H1 (cell line): ENCODE measurements at regions not wholly inside any gene's neighbourhood (a gene's known extent, or its start where the extent isn't known, plus 50 kb on each side); places are given as distances from the start of the nearest gene placed in this dataset.
"Not testable (repeated sequence)": the region's sequence is repeated elsewhere in the genome, so short reads cannot be mapped to it uniquely, and the experiment has no call there.

Experiments
- CTCF ChIA-PET: fragments of 300-600 bp; sonication (Branson Sonifier 250); formaldehyde crosslinking; loops from one replicate; lab custom pipeline; 2021; ENCODE audit not compliant: partially characterized antibody; lab: Charles Lee
- POLR2A ChIA-PET: fragments of 300-600 bp; sonication (Branson Sonifier 250); formaldehyde crosslinking; loops from one replicate; lab custom pipeline; 2021; ENCODE audit warnings: inconsistent platforms; ENCODE audit not compliant: partially characterized antibody; lab: Charles Lee
- DNase-seq, 2 experiments: peaks; one replicate each; pipeline versions ENCODE4 v3.0.0 to v3.0.0-alpha.2; 2010 to 2022; ENCODE audit warnings: low spot score in 2 of 2, low read depth in 1 of 2, mixed read lengths in 1 of 2
- FAIRE-seq: peaks from 2 replicates; lab custom pipeline; 2011; peaks lifted over from hg19 to GRCh38; lab: Jason Lieb, UNC
- H2AFZ ChIP-seq: 2 replicates; pipeline ENCODE4 v1.8.1; 2012; ENCODE audit warnings: low read length, inconsistent platforms
- H2AK5ac ChIP-seq: 2 replicates; pipeline ENCODE4 v1.6.1; 2013; ENCODE audit warnings: low read depth, low read length
- H2BK120ac ChIP-seq: replicated peaks from 2 replicates; pipeline ENCODE3; 2013; ENCODE audit warnings: low read depth, low read length, inconsistent platforms
- H2BK12ac ChIP-seq: 2 replicates; pipeline ENCODE4 v1.6.1; 2013; ENCODE audit warnings: low read depth, low read length
- H2BK15ac ChIP-seq: 2 replicates; pipeline ENCODE4 v1.6.1; 2013; ENCODE audit warnings: low read length
- H2BK20ac ChIP-seq: 2 replicates; pipeline ENCODE4 v1.6.1; 2013; ENCODE audit warnings: low read length
- H2BK5ac ChIP-seq: 2 replicates; pipeline ENCODE4 v1.6.1; 2013; ENCODE audit warnings: low read depth, low read length
- H3K14ac ChIP-seq: 2 replicates; pipeline ENCODE4 v1.6.1; 2013; ENCODE audit warnings: inconsistent platforms; ENCODE audit not compliant: insufficient read length
- H3K18ac ChIP-seq: 2 replicates; pipeline ENCODE4 v1.6.1; 2013; ENCODE audit warnings: low read length; ENCODE audit errors: extremely low read depth
- H3K23ac ChIP-seq: 2 replicates; pipeline ENCODE4 v1.6.1; 2013; ENCODE audit warnings: inconsistent platforms; ENCODE audit not compliant: insufficient read length
- H3K23me2 ChIP-seq: 2 replicates; pipeline ENCODE4 v1.6.1; 2013; ENCODE audit warnings: low read depth, low read length
- H3K27ac ChIP-seq: 2 replicates; pipeline ENCODE4 v1.6.1; 2011; ENCODE audit warnings: low read depth, low read length, inconsistent platforms
- H3K27me3 ChIP-seq, 4 experiments: replicated peaks in 1 of 4; 1 replicate in 1 of 4; 2 replicates in 3 of 4; pipeline versions ENCODE4 v1.6.1 to v1.8.1; 2011 to 2013; ENCODE audit warnings: low read length in 3 of 4, mild to moderate bottlenecking in 3 of 4, inconsistent platforms in 2 of 4, mixed read lengths in 2 of 4, moderate library complexity in 1 of 4; ENCODE audit not compliant: control insufficient read depth in 3 of 4, insufficient read depth in 3 of 4; ENCODE audit errors: extremely low read depth in 1 of 4
- H3K36me3 ChIP-seq, 4 experiments: 2 replicates each; pipeline versions ENCODE4 v1.6.1 to v1.8.1; 2011 to 2013; ENCODE audit warnings: mild to moderate bottlenecking in 4 of 4, low read length in 3 of 4, moderate library complexity in 2 of 4, control low read depth in 1 of 4, inconsistent platforms in 1 of 4; ENCODE audit not compliant: insufficient read depth in 4 of 4, control insufficient read depth in 2 of 4
- H3K4ac ChIP-seq: replicated peaks from 2 replicates; pipeline ENCODE3; 2013; ENCODE audit warnings: low read length, low read depth, mixed read lengths, inconsistent platforms; ENCODE audit not compliant: insufficient read length
- H3K4me1 ChIP-seq, 4 experiments: replicated peaks in 1 of 4; 1 replicate in 1 of 4; 2 replicates in 3 of 4; pipeline versions ENCODE4 v1.6.1 to v1.8.1; 2011 to 2013; ENCODE audit warnings: low read length in 3 of 4, inconsistent platforms in 2 of 4, mixed read lengths in 1 of 4; ENCODE audit not compliant: insufficient read depth in 4 of 4, control insufficient read depth in 3 of 4
- H3K4me2 ChIP-seq, 2 experiments: 2 replicates each; pipeline versions ENCODE4 v1.6.1 to v1.8.1; 2011 to 2013; ENCODE audit warnings: low read depth in 2 of 2, low read length in 2 of 2, control low read depth in 1 of 2, inconsistent platforms in 1 of 2, mild to moderate bottlenecking in 1 of 2; ENCODE audit not compliant: insufficient read depth in 1 of 2
- H3K4me3 ChIP-seq, 4 experiments: fragments of 200-600, 300-600 bp in 1 of 4; sonication (generic), shearing (Covaris generic), sonication (Bioruptor Twin) in 1 of 4; 2 replicates each; pipeline versions ENCODE4 v1.5.1 to v1.8.1; 2011 to 2016; ENCODE audit warnings: low read length in 4 of 4, low read depth in 3 of 4, control low read depth in 2 of 4, inconsistent platforms in 2 of 4, mild to moderate bottlenecking in 2 of 4, mixed read lengths in 1 of 4, moderate library complexity in 1 of 4; ENCODE audit not compliant: insufficient read depth in 2 of 4; ENCODE audit errors: extremely low read depth in 1 of 4
- H3K56ac ChIP-seq: replicated peaks from 2 replicates; pipeline ENCODE3; 2013; ENCODE audit warnings: low read depth, mild to moderate bottlenecking, mixed read lengths, low read length, inconsistent platforms; ENCODE audit not compliant: insufficient read length
- H3K79me1 ChIP-seq: 2 replicates; pipeline ENCODE4 v1.6.1; 2013; ENCODE audit warnings: low read depth, low read length, control low read depth
- H3K79me2 ChIP-seq, 2 experiments: 2 replicates each; pipeline versions ENCODE4 v1.6.1 to v1.8.1; 2012 to 2013; ENCODE audit warnings: low read length in 2 of 2, mild to moderate bottlenecking in 2 of 2, inconsistent platforms in 1 of 2; ENCODE audit not compliant: insufficient read depth in 2 of 2, control insufficient read depth in 1 of 2
- H3K9ac ChIP-seq, 4 experiments: replicated peaks in 1 of 4; 1 replicate in 1 of 4; 2 replicates in 3 of 4; pipeline versions ENCODE4 v1.6.1 to v1.8.1; 2011 to 2013; ENCODE audit warnings: low read depth in 3 of 4, low read length in 3 of 4, control low read depth in 2 of 4, mild to moderate bottlenecking in 2 of 4, moderate library complexity in 2 of 4, inconsistent platforms in 1 of 4; ENCODE audit errors: extremely low read depth in 1 of 4
- H3K9me3 ChIP-seq, 2 experiments: 2 replicates each; pipeline versions ENCODE4 v1.6.1 to v1.8.1; 2012 to 2013; ENCODE audit warnings: mild to moderate bottlenecking in 2 of 2, moderate library complexity in 2 of 2, control low read depth in 1 of 2, inconsistent platforms in 1 of 2, low read depth in 1 of 2, low read length in 1 of 2, mixed read lengths in 1 of 2; ENCODE audit not compliant: insufficient read depth in 2 of 2
- H4K20me1 ChIP-seq, 2 experiments: replicated peaks in 1 of 2; 2 replicates each; pipeline versions ENCODE3 to v1.8.1; 2011 to 2013; ENCODE audit warnings: inconsistent platforms in 2 of 2, low read length in 2 of 2, mild to moderate bottlenecking in 1 of 2; ENCODE audit not compliant: insufficient read depth in 2 of 2, control insufficient read depth in 1 of 2
- H4K5ac ChIP-seq: 2 replicates; pipeline ENCODE4 v1.6.1; 2013; ENCODE audit warnings: low read length, low read depth, mixed read lengths, inconsistent platforms; ENCODE audit not compliant: insufficient read length
- H4K8ac ChIP-seq: 2 replicates; pipeline ENCODE4 v1.8.0; 2013; ENCODE audit warnings: mild to moderate bottlenecking, moderate library complexity, low read length, inconsistent platforms; ENCODE audit not compliant: insufficient read depth; ENCODE audit errors: extremely low read depth
- H4K91ac ChIP-seq: replicated peaks from 2 replicates; pipeline ENCODE3; 2013; ENCODE audit warnings: low read length, mixed read lengths, inconsistent platforms; ENCODE audit not compliant: insufficient read length
- WGBS, 2 experiments: shearing (Covaris generic) in 1 of 2; methylation state at CpG; one replicate each; pipeline versions ENCODE4 v1.1.6 to v1.1.7; 2013 to 2015; ENCODE audit warnings: low lambda C conversion rate in 2 of 2, mixed read lengths in 2 of 2, inconsistent platforms in 1 of 2, low coverage in 1 of 2, missing lambda C conversion rate in 1 of 2; ENCODE audit not compliant: insufficient replicate concordance in 2 of 2, insufficient coverage in 1 of 2, insufficient read length in 1 of 2; ENCODE audit errors: extremely low coverage in 1 of 2, missing lambda C conversion rate in 1 of 2; 5-methylcytosine and 5-hydroxymethylcytosine counted together

- H3K79me1 ChIP-seq, H3K4ac ChIP-seq, H3K79me2 ChIP-seq, H4K20me1 ChIP-seq, H3K9ac ChIP-seq, H2BK15ac ChIP-seq, H4K91ac ChIP-seq, H3K23me2 ChIP-seq, H3K4me1 ChIP-seq, H2AK5ac ChIP-seq, H3K27me3 ChIP-seq, H4K8ac ChIP-seq, H3K4me2 ChIP-seq, H2BK120ac ChIP-seq, H3K18ac ChIP-seq, FAIRE-seq, DNase-seq, H3K27ac ChIP-seq, H2BK5ac ChIP-seq, H2AFZ ChIP-seq, H2BK12ac ChIP-seq, H4K5ac ChIP-seq, H3K9me3 ChIP-seq, H3K36me3 ChIP-seq, H2BK20ac ChIP-seq, H3K14ac ChIP-seq, H3K56ac ChIP-seq, H3K4me3 ChIP-seq, H3K23ac ChIP-seq: not testable (repeated sequence)
- WGBS, 2 experiments = 100% methylated on average over 6 of the region's 7 CpGs; no CpG with 5 or more reads in 1 of the 2 experiments
- ChIA-PET POLR2A (interaction anchor here (1.1 kb wide), 1 partner anchor 9 kb away, joined by 3 read pairs; no protein-coding TSS in a partner anchor), CTCF (interaction anchor here (1.0 kb wide), 1 partner anchor 25 kb away, joined by 3 read pairs; no protein-coding TSS in a partner anchor)
Measured at GRCh38 chr4:155064934-155065333, 143.5 kb upstream of the NPY2R start.
